ENCODE measurements at regions not wholly inside any gene's neighbourhood (a gene's known extent, or its start where the extent isn't known, plus 50 kb on each side); places are given as distances from the start of the nearest gene placed in this dataset.

DNA sequence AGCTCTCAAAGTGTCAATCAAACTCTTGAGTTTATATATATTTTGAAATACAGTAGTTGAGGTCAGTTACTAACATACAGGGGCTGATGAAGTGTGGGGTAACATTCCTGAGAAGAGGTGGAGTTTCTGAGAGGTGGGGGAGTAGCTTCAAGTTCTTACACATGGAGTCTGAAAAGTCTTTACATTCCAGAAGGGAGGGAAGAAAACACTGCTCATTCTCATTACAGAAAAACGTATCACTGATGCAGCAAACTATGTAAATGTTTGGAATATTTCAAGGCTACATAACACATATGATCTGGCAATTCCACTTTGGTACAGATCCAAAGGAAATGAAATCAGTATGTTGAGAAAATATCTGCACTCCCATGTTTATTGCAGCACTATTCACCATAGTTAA lies 1065.8 kb upstream of the B3GALT2 start:
- TF ChIP-seq, protein P1, sequence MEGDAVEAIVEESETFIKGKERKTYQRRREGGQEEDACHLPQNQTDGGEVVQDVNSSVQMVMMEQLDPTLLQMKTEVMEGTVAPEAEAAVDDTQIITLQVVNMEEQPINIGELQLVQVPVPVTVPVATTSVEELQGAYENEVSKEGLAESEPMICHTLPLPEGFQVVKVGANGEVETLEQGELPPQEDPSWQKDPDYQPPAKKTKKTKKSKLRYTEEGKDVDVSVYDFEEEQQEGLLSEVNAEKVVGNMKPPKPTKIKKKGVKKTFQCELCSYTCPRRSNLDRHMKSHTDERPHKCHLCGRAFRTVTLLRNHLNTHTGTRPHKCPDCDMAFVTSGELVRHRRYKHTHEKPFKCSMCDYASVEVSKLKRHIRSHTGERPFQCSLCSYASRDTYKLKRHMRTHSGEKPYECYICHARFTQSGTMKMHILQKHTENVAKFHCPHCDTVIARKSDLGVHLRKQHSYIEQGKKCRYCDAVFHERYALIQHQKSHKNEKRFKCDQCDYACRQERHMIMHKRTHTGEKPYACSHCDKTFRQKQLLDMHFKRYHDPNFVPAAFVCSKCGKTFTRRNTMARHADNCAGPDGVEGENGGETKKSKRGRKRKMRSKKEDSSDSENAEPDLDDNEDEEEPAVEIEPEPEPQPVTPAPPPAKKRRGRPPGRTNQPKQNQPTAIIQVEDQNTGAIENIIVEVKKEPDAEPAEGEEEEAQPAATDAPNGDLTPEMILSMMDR (IDR thresholded peaks at IDR 0.05; ENCODE audit: poor library complexity) = no peak
- no peak for TF ChIP-seq EZH2 (IDR thresholded peaks at IDR 0.05; ENCODE audit: borderline replicate concordance)
